ENCODE measurements at regions not wholly inside any gene's neighbourhood (a gene's known extent, or its start where the extent isn't known, plus 50 kb on each side); places are given as distances from the start of the nearest gene placed in this dataset.

DNA sequence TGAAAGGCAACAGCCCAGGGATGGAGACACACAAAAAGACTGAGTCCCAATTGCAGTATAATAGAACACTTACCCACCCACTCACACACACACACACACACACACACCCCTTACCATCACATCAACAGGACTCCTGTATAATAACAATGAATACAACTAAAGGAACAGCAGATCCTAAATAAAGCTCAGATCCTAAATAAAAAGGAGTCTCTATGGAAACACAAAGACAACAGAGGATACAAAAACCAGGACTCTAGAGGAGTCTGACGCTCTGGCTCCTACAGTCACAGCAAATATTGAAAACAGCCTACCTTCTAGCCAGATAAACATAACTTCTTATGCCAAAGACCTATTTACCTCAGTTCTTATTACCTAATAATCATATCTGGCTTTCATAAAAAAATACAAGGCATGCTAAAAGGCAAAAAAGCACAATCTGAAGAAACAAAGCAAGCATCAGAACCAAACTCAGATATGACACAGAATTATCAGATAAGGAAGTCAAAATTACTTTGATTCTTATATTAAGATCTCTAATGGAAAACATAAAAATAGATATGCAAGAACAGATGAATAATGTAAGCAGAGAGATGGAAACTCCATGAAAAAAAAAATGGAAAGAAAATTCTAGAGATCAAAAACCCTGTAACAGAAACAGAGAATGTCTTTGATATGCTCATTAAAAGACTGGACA is 134.9 kb downstream of the MMUT start:
- Histone ChIP-seq H3K4me3 (ENCODE audit: low read depth, low read length) (no peak overlapping the region), H3K36me3 (ENCODE audit: control insufficient read depth, insufficient read depth, low read length) (no peaks in the 10 kb centered on the region), H3K27me3 (ENCODE audit: control insufficient read depth, insufficient read depth, low read length) (no peaks in the 10 kb centered on the region)
- ChIA-PET POLR2A (no interaction called here), CTCF (no interaction called here)
- TF ChIP-seq CTCF (IDR thresholded peaks at IDR 0.05; ENCODE audit: insufficient read depth, low read depth, low read length): no peak
- DNase-seq (ENCODE audit: low read depth): no peak

DNA sequence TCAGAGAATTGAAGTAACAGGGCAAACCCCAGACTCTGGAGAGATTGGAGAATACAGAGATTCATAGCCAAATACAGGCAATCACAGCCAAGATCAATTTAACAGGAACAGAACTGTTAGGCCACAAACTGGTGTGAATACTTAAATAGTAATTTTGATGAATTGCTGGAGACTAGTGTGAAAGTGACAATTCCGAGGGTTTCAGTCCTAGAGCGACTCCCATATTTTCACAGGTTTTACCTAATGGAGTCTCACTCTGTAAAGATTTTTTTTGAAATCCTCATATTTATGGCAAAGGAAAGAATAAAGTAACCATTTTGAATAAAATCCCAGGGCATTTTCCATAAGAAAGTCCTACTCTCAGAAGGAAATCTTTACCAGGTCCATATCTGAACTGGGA is 135.5 kb downstream of the MMUT start:
- no peak for TF ChIP-seq CTCF (IDR thresholded peaks at IDR 0.05; ENCODE audit: insufficient read depth, low read depth, low read length)
- no peak overlapping the region for H3K4me3 ChIP-seq (ENCODE audit: low read depth, low read length)
- DNase-seq (ENCODE audit: low read depth): no peak
- no peaks in the 10 kb centered on the region for H3K27me3 ChIP-seq (ENCODE audit: control insufficient read depth, insufficient read depth, low read length)
- CTCF ChIA-PET: no interaction called here
- no peaks in the 10 kb centered on the region for H3K36me3 ChIP-seq (ENCODE audit: control insufficient read depth, insufficient read depth, low read length)
- POLR2A ChIA-PET: no interaction called here

DNA sequence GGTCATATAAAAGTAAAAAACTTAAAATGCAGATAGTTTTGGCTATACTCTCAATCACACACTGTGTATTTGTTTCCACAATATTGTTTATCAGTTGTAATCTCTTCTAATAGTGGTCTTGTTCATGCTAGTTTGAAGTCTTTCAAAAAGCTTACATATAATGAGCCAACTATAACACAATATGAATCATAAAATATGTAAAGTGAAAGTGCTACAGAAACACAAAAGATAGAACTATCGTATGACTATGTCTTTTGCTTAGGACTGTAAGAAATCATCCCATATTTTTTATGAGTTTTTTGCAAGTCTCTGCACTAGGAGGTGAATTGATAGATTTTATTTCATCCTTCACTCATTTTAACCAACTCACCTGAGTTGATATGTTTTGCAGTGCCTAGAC is 136.0 kb downstream of the MMUT start:
- no peaks in the 10 kb centered on the region for H3K36me3 ChIP-seq (ENCODE audit: control insufficient read depth, insufficient read depth, low read length)
- no peaks in the 10 kb centered on the region for H3K27me3 ChIP-seq (ENCODE audit: control insufficient read depth, insufficient read depth, low read length)
- ChIA-PET CTCF (no interaction called here), POLR2A (no interaction called here)
- DNase-seq (ENCODE audit: low read depth): no peak
- no peak overlapping the region for H3K4me3 ChIP-seq (ENCODE audit: low read depth, low read length)
- TF ChIP-seq CTCF (IDR thresholded peaks at IDR 0.05; ENCODE audit: insufficient read depth, low read depth, low read length): no peak

DNA sequence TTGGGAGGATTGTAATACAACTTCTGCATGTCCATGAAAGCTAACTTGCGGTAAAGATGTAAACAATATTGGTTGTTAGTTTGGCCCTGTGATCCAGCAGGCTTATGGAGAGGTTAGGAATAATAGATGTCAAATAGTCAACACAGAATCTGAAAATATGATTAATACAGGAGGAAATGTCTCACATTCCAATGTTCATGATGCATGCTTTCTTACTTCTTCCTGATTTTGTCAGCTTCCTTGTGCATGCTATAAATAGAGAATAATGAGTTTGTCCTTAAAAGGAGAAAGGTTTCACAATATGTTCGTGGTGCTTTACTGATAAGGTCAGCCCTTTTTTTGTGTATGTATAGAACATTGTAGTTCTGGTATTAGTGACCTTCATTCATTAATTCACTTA is 136.7 kb downstream of the MMUT start:
- POLR2A ChIA-PET: no interaction called here
- Histone ChIP-seq H3K4me3 (ENCODE audit: low read depth, low read length) (no peak overlapping the region), H3K36me3 (ENCODE audit: control insufficient read depth, insufficient read depth, low read length) (no peaks in the 10 kb centered on the region), H3K27me3 (ENCODE audit: control insufficient read depth, insufficient read depth, low read length) (no peaks in the 10 kb centered on the region)
- CTCF ChIA-PET: no interaction called here
- peak; percentile 26 for DNase-seq (ENCODE audit: low read depth)
- TF ChIP-seq CTCF (IDR thresholded peaks at IDR 0.05; ENCODE audit: insufficient read depth, low read depth, low read length): no peak

DNA sequence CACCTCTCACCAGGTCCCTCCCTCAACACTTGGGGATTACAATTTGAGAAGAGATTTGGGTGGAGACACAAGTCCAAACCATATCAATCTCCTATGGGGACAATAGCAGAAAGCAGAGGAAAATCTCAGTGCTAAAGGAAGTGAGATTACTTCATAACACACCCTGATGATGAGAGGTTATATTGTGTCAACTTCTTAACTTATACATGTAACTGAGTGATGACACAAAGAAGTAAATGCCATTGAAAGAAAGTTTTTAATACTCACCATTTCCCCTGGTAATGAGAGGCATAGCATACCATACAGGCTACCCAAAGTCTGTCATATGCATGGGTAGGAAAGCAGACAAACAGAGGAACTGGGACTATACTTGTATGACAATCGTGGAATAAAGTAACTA is 137.2 kb downstream of the MMUT start:
- ChIA-PET POLR2A (no interaction called here), CTCF (no interaction called here)
- no peak for DNase-seq (ENCODE audit: low read depth)
- TF ChIP-seq CTCF (IDR thresholded peaks at IDR 0.05; ENCODE audit: insufficient read depth, low read depth, low read length): no peak
- Histone ChIP-seq H3K4me3 (ENCODE audit: low read depth, low read length) (no peak overlapping the region), H3K36me3 (ENCODE audit: control insufficient read depth, insufficient read depth, low read length) (no peaks in the 10 kb centered on the region), H3K27me3 (ENCODE audit: control insufficient read depth, insufficient read depth, low read length) (no peaks in the 10 kb centered on the region)

Data from BJ (cell line).